HG02798 (cell line): ENCODE measurements at regions not wholly inside any gene's neighbourhood (a gene's known extent, or its start where the extent isn't known, plus 50 kb on each side); places are given as distances from the start of the nearest gene placed in this dataset.
A peak's percentile ranks its signal among the peaks of the same experiment; 100 is the strongest.

ENCODE experiments used
- ATAC-seq: cut with Tn5 transposase; IDR thresholded peaks from one replicate; pipeline ENCODE4 v1.9.1; 2021; ENCODE audit warnings: mild to moderate bottlenecking; ENCODE audit not compliant: unreplicated experiment, poor library complexity

GRCh38 chr15:85305050-85305449, 75.4 kb upstream of the AKAP13 start:
- ATAC-seq, result no peak

- ATAC-seq, result no peak
These were observed 73.3 kb upstream of the AKAP13 start for GRCh38 chr15:85306946-85307686.

DNA sequence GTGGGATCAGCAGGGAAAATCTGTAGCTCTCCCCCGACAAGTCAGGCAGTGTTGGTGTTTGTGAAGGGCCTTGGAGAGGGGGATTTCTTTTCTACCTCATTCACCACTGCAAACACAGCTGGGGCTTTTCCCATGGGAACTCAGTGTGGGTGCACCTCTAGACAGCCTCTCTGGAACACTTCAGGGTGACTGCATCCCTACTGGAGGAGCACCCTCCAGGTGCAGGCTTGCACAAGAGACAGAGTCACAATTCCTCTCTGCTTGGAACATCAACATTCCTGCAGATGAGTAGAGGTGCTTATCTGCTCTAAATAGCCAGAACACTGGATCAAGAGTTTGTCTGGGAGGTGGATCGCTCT, 72.7 kb upstream of the AKAP13 start:
- ATAC-seq, result no peak

DNA sequence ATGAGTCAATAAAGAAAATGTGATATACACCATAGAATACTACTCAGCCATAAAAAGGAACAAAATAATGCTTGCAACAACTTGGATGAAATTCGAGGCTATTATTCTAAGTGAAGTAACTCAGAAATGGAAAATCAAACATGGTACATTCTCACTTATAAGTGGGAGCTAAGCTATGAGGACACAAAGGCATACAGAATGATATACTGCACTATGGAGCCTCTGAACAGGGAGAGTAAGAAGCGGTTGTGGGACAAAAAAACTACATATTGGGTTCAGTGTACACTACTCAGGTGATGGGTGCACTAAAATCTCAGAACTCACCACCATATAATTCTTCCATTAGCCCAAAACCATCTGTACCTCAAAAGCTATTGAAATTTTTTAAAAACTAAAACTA, 68.8 kb upstream of the AKAP13 start:
- ATAC-seq, result no peak

DNA sequence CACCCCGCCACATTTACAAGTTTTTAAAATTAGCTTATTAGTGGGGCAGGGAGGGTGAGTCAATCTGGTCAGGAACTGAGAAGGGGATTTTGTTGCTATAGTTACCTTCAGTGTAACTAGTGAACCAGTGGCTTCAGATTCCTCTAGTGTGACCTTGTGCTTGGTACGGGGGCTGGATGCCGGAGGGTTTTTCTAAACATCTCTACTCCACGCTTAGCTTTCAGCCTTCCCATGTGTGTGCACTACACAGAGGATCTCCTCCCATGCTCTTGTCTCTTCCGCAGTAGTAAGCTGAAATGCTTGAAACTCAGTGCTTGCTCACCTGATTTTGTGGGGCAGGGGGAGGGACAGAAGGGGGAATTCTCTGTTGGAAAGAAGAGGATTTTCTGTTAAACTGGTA, 67.9 kb upstream of the AKAP13 start:
- ATAC-seq, result peak; percentile 95

GRCh38 chr15:85312929-85313331, 67.5 kb upstream of the AKAP13 start:
- ATAC-seq, result peak; percentile 21

- ATAC-seq, result no peak
These were observed 67.1 kb upstream of the AKAP13 start for GRCh38 chr15:85313339-85313738.

GRCh38 chr15:85314146-85314545, 66.3 kb upstream of the AKAP13 start:
- ATAC-seq, result no peak

DNA sequence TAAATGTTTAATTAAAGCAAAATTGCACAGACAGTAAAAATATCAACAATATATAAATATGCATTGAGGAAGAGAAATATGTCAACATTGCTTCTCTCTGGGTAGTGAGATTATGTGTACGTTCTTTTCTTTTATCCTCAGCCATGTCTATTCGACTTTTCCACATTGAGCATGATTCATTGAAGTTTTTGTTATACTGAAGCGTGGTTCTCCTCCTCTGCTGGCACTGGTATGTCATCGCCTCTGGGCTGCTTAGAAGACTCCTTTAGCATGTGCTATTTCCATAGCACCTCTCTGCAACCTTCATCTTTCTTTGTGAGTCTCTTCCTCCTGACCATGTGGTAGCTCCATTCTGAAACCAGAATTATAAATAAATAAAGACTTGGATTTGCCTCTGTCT, 65.8 kb upstream of the AKAP13 start:
- no peak for ATAC-seq

DNA sequence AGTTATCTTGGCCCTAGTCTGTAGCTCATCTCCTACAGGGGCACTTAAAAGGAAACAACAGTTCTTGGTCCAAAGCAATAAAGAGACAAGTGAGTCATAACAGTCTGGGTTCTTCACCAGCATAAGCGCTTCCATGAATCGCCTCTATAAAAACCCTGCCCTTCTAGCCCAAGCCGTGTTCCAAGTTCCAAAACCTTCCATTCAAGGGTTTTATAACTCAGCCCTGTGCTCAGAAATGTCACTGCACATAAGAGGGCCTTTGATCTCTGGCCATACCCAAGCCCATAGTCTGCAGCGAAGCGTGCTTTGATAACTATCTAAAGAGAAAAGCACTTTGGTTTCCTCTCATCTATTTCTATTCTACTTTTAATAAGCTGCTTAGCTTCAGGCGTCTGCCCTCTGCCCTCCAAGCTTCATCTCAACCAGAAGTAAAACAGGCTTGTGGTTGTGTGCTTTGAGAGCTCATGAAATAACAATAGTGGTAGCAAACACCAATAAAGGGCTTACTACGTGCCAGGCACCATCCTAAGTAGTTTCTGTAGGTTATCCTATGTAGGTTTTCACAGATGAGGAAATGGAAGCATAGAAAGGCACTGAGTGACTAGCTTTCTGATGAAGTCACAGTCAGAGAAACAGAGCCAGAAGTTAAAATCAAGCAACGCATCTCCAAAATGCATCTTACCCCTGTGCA, 64.0 kb upstream of the AKAP13 start:
- no peak for ATAC-seq

- peak; percentile 92 for ATAC-seq
These were observed 62.2 kb upstream of the AKAP13 start for GRCh38 chr15:85318048-85318731.

DNA sequence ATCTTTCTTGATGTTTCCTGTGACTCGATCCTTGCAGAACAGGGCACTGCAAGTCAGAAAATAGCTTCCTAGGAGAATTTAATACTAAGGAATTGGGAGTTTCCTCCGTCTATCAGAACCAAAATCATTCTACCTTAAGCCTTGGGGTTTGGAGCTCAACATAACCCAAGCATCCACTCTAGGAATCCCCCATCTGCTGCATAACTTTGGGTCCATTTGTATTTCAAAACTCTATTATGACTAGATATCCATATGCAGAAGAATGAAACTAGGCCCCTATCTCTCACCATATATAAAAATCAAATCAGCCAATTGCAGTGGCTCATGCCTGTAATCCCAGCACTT, 61.7 kb upstream of the AKAP13 start:
- peak; percentile 8 for ATAC-seq

- ATAC-seq, result no peak
These were observed 56.2 kb upstream of the AKAP13 start for GRCh38 chr15:85324202-85324601.

DNA sequence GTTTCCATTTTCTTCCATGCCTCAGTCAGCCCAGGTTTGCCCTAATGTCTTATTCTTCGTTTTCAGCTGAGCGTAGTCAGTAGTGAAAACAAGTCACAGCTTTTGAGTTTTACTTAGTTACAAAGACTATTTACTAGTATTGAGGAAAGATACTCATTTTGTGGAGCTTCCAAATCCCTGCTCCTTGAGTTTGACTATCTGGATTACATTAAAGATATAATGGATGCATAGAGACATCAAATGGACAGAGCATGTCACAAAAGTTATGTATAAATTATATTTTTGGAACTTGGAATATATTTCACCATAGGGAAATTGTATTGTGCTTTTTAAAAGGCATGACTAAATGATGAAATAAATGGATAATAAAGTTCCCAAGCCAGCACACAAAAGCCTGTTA, 54.6 kb upstream of the AKAP13 start:
- ATAC-seq, result no peak

DNA sequence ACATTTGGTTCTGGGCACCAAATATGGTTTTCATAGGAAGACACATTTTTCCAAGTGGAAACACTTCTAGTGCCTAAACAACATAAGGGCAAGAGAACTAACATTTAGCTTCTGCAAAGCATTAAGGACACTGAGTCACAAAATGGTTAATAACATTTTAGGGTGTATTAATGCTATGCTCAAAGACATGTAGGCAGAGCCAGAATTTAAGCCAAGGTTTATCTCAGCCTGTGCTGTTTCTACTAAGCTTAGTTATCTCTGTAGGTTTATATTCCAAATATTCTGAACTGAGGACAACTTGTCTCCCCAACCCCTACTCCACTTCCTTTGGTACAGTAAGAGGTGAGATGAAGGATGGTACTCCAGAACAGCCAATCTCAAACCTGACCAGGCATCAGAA, 54.1 kb upstream of the AKAP13 start:
- no peak for ATAC-seq

- ATAC-seq, result no peak
These were observed 52.6 kb upstream of the AKAP13 start for GRCh38 chr15:85327820-85328219.

DNA sequence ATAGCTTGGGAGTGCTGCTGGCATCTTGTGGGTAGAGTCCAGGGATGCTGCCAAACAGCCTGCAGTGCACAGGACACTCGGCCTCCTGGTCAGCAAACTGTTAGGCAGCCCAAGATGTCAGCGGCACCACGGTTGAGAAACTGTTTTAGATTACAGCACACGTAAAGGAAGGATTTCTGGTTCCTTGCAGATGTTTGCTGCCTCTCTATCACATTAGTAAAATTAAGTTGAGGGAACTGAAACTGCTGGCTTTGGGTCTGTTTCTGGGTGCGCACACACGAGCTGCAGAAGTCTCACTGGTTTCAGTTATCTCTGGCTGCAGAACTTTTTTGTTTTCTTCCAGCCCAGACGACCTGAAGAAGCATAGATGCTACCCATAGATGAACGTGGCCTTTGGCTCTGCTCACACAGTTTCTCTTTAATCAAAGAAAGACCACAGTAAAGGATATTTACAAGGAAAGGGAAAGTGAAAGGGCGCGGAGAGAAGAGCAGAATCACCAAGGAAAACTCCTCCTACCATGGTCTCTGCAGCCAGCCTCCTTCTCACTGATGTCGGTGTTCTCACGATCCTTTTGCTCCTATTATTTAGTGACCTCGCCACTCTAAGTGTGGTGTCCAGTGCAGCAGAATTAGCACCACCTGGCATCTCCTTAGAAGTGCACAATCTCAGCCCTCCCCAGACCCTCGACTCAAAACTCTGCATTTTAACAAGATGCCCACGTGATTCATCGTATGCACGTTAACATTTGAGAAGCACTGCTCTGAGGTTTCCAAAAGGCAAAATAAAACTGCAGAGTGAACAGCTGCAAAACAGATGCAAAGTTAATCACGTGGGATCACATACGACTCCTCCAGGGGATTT, 50.6 kb upstream of the AKAP13 start:
- peak; percentile 67 for ATAC-seq
